EL (cell line): ENCODE measurements at regions not wholly inside any gene's neighbourhood (a gene's known extent, or its start where the extent isn't known, plus 50 kb on each side); places are given as distances from the start of the nearest gene placed in this dataset.
"Not testable (repeated sequence)": the region's sequence is repeated elsewhere in the genome, so short reads cannot be mapped to it uniquely, and the experiment has no call there.

Source experiments
- DNase-seq: peaks from one replicate; pipeline ENCODE4 v3.0.0-alpha.2; 2016

- peak; percentile 45 for DNase-seq
These were observed 55.3 kb upstream of the THOC2 start for GRCh38 chrX:123788193-123788592.

GRCh38 chrX:123788744-123789143, 55.9 kb upstream of the THOC2 start:
- no peak for DNase-seq

- DNase-seq: peak; percentile 23
These were observed 62.1 kb upstream of the XIAP start for GRCh38 chrX:123797543-123798447.

- not testable (repeated sequence) for DNase-seq
These were observed 61.0 kb upstream of the XIAP start for GRCh38 chrX:123798706-123799430.

- no peak for DNase-seq
These were observed 58.0 kb upstream of the XIAP start for GRCh38 chrX:123801901-123802300.

GRCh38 chrX:123803331-123803983, 56.4 kb upstream of the XIAP start:
- peak; percentile 59 for DNase-seq

- not testable (repeated sequence) for DNase-seq
These were observed 55.9 kb upstream of the XIAP start for GRCh38 chrX:123803984-123804365.

GRCh38 chrX:123807835-123808416, 51.9 kb upstream of the XIAP start:
- DNase-seq: peak; percentile 39

GRCh38 chrX:123809854-123810375, 49.9 kb upstream of the XIAP start:
- DNase-seq: no peak
